Fibroblast of skin of right biceps (primary cell): ENCODE measurements at regions not wholly inside any gene's neighbourhood (a gene's known extent, or its start where the extent isn't known, plus 50 kb on each side); places are given as distances from the start of the nearest gene placed in this dataset.

ENCODE experiments used
- DNase-seq: peaks from one replicate; pipeline ENCODE4 v3.0.0-alpha.2; 2013

- DNase-seq, result no peak
Observed at GRCh38 chr6:5946701-5947100, 60.0 kb downstream of the NRN1 start.

- DNase-seq, result no peak
Observed at GRCh38 chr6:5946181-5946580, 60.5 kb downstream of the NRN1 start.

- no peak for DNase-seq
Observed at GRCh38 chr6:5943591-5943990, 63.1 kb downstream of the NRN1 start.

DNA sequence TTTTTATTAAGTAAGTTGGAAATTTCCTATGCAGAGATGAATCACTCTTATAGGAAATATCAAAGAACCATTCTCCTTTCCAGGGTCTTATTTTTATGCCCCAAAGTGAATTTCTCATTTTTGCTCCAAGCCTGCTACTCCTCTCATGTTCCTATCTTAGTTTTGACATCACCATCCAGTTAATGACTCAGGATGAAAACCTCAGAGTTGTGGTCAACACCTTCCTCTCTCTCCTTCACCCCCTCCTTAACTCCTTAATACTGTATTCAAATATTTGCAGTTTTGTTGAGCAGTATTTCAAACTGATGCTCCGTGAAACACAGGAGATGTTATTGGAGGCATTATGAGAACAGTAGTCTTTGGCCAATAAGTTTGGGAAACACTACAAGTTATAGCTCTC is 64.1 kb downstream of the NRN1 start:
- peak; percentile 84 for DNase-seq

- peak; percentile 72 for DNase-seq
Observed at GRCh38 chr6:5941188-5941587, 65.5 kb downstream of the NRN1 start.

DNA sequence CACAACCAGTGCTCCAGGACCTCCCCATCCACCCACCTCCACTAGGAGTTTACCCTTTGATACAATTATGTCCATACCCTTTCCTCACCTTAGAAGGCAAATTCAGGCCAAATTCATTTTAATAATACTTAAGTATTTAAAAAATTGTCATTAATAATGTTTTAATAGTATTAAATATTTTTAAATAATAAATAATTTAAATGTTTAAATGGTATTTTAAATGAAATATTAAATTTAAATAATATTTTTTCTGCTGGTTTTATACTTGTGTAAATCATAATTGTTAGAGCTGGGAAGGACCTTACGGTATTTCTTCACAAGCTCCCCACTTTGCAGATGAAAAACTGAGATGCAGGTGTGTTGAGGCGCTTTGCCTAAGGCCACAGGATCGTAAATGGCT is 67.8 kb downstream of the NRN1 start:
- no peak for DNase-seq

DNA sequence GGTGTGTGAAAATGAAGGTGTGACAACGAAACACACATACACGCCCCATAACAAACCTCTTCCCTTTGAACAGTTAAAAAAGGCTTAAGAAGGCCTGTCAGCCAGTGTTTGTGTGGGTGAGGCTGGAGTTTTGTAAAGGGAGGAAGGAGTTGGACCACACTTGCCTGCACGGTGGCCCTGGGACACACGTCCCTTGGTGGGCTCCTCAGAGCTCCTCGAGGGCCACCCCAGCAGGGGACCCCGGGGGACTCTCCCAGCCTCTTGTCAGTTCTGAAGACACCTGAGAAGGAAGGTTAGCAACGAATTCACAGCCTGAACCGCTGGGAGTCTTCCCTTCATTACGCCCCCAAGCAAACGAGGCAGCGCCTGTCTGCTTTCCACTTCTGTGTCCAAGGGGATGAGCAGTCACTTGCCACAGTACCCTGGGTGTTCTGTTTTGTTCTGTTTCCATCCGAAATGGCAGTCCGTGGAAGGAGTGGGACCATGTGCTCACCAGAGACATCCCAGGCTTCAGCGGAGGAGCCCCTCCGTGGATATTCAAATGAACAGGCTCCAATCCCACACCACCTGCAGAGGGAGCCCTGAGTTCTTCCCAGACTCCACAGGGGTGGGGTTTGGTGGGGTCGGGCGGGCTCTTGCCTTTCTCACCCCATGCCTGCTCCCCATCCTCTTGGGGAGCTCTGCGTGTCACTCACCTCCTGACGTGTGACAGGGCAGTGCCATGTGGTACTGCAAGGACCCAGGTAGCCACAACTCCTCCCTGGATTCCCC is 68.6 kb downstream of the NRN1 start:
- DNase-seq, result no peak

- DNase-seq, result peak; percentile 66
Observed at GRCh38 chr6:5937169-5937909, 69.4 kb downstream of the NRN1 start.

DNA sequence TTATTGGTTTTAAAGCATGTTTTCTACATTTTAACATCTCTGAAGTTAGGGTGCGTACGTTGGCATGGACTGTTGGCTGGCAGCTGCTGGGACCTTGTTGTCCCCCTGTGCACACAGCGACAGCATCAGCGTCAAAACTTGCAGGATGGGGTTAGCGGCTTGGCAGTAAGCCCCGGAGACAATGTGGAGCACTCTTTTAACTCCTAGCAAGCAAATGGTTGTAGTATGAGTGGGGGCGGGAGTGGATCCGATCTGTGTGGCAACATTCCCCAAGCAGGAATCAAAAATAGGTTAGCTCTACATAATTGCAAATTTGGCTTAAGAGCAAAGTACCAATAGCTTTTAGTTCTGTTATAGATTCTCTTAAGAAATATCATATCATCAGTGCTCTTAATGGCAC is 70.1 kb downstream of the NRN1 start:
- DNase-seq, result peak; percentile 91

GRCh38 chr6:5936140-5936539 is 70.6 kb downstream of the NRN1 start:
- DNase-seq, result peak; percentile 83

GRCh38 chr6:5930968-5931367 is 75.8 kb downstream of the NRN1 start:
- no peak for DNase-seq

DNA sequence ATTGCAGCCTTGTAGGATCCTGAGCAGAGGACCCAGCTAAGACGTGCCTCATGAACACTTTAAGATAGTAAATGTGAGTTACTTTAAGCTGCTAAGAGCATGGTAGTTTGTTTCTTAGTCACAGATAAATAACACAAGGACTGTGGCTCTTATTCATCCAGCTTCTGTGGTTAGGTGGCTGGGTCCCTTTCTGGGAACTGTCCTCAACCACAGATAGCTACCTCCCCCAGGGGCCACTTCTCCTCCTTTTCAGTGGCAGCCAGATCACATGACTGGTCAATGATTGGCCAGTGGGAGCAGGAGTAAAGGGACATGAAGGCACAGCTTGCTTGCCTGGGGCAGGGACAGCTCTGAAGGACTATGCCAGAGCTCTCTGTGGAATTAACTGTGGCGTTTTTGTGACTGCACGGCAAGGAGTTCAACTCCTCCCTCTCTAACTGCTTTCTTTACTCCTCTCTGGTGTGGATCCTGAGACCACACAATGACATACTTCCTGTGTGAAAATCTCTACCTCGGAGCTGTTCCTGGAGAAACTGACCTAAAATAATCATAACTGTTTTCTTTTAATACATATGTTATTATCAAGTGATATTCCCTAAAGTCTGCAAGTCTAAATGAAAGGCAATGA is 76.5 kb downstream of the NRN1 start:
- DNase-seq, result no peak

GRCh38 chr6:5923840-5924239 is 82.9 kb downstream of the NRN1 start:
- no peak for DNase-seq

GRCh38 chr6:5922230-5922629 is 84.5 kb downstream of the NRN1 start:
- DNase-seq, result no peak

GRCh38 chr6:5909721-5910120 is 97.0 kb downstream of the NRN1 start:
- DNase-seq, result no peak

DNA sequence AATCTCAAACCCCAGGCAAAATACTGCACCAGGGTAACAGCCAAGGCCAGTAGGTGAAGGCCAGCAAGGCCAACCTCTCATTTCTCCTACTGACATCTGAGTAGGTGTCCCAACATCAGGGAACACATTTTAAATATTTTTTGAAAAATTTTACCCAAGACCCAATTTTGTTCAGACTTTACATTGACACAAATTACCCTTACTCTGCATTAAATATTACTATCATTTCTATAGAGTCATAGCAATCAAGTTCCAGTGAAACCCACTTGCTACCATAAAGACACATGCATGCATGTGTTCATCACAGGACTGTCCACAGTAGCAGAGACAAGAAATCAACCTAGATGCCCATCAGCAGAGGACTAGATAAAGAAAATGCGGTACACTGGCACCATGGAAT is 99.9 kb downstream of the NRN1 start:
- DNase-seq, result no peak

DNA sequence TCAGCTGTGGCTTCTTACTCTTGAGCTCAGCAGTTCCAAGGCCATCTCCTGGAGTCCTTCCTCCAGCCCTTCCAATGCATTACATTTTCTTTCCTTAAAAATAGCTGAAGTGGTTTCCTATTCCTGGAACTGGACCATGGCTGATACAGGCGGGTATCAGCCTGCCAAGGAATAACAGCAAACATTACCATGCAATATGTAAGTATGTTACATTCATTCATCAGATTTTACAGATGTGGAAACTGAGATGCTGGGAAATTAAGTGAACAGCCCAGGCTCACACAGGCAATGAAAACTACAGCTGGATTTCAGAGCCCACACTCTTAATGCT is 100.4 kb downstream of the NRN1 start:
- no peak for DNase-seq

DNA sequence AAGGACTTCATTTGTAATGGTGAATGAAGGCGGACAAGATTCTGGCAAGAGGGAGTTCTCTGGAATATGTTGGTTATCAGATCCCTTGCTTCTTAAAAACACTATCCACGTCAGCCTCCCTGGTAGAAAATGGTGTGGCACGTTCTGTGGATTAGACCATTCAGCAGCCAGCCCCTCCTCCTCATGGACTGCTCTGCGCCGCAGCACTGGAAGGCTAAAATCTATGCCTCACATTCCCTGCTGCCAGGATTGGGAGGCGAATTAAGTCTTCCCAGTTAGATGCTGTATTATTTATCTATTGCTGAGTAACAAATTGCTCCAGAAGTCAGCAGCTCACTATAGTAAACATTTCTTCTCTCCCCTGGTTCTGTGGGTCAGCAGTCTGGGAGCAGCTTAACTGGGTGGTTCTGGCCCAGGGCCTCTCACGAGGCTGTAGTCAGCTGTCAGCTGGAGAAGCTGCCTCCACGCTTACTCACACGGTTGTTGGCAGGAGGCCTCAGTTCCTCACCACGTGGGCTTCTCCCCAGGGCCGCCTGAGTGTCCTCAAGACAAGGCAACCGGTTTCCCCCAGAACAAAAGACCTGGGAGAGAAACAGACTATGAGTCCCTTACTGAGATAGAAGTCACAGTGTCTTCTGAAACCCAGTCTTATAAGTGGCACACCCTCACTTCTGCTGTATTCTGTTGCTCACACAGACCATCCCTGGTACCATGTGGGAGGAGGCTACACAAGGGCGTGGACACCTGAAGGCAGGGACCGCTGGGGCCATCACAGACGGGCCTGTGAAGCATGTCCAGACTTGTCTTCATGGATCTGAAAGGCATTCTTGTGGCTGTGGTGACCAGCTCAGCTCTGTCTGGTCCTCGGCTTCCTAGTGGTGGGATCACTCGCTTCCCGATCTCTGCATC is 101.0 kb downstream of the NRN1 start:
- peak; percentile 95 for DNase-seq

GRCh38 chr6:5904532-5904931 is 102.2 kb downstream of the NRN1 start:
- no peak for DNase-seq

GRCh38 chr6:5899216-5900045 is 107.3 kb downstream of the NRN1 start:
- DNase-seq, result no peak

DNA sequence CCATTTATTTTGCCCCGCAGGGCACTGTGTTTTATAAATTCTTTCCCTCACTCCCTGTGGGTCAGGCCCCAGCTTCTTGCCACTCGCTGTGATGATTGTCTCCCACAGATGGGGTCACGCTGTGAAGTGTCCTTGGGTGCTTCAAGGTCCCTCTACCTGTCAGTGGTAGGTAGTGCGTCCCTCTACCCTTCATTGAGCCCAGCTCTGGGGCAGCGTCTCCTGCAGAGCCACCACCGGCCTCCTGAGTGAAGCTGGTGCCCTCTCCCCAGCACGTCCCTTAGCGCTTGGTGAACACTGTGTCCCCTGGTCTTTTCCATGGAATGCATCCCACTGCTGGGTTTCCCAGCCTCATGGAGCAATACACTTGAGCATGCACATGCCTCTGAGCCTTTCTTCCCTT is 108.2 kb downstream of the NRN1 start:
- DNase-seq, result no peak

DNA sequence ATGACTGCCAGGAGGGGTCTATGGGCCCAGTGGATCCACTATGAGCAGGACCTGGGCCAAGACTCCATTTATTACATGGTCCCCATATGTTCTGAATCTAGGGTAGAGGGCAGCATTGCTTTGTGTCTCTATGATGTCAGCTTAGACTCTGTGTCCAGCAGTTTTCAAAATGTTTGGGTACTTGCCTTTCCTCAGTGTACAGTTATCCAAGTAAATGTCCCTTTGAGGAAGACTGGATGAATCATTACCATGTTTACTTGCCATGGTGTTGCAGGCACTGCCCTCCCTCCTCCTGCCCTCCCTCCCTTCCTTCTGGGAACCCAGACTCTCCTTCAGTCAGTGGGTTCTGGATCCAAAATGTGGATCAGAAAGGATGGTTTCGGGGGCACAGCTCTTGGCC is 108.6 kb downstream of the NRN1 start:
- no peak for DNase-seq
